K562 (cell line): ENCODE measurements at regions not wholly inside any gene's neighbourhood (a gene's known extent, or its start where the extent isn't known, plus 50 kb on each side); places are given as distances from the start of the nearest gene placed in this dataset.

Experiments
- ATAC-seq: fragments of 200-7000 bp; cut with Tn5 transposase; 3 replicates; pipeline ENCODE4 v1.9.1; 2020; ENCODE audit warnings: moderate library complexity
- BruUV-seq: library from RNA; stranded (reverse); fragments of 400-500 nt; replicated peaks from 2 replicates; lab custom pipeline; 2021; lab: Mats Ljungman, UMichigan
- CTCF ChIA-PET: fragments of 300-600 bp; formaldehyde crosslinking; extraction: SDS; loops from one replicate; lab custom pipeline; 2021; ENCODE audit warnings: low intra/inter-chr PET ratio; lab: Yijun Ruan, JAX
- POLR2A ChIA-PET: fragments of 300-600, 350-650 bp; sonication (Branson Sonifier 250); formaldehyde crosslinking; extraction: SDS; loops from one replicate; lab custom pipeline; 2021; ENCODE audit warnings: antibody characterized with exemption, inconsistent platforms; lab: Yijun Ruan, JAX
- DNase-seq, 4 experiments: peaks; one replicate each; pipeline versions ENCODE4 v3.0.0 to v3.0.0-alpha.2; 2011 to 2018; ENCODE audit warnings: low spot score in 3 of 4, mixed read lengths in 3 of 4; ENCODE audit errors: extremely low read depth in 1 of 4
- FAIRE-seq: peaks from 2 replicates; lab custom pipeline; 2011; peaks lifted over from hg19 to GRCh38; lab: Jason Lieb, UNC
- H2AFZ ChIP-seq: 2 replicates; pipeline ENCODE4 v1.6.0; 2011; ENCODE audit warnings: low read depth, low read length, control low read depth, inconsistent platforms
- H3K27ac ChIP-seq: fragments of 200-600 bp; 3 replicates; pipeline ENCODE4 v1.8.0; 2011; ENCODE audit warnings: low read depth, mild to moderate bottlenecking, control low read depth, inconsistent platforms, low read length, moderate library complexity, mixed read lengths; ENCODE audit errors: extremely low read depth
- H3K27me3 ChIP-seq, 2 experiments: fragments of 300-600 bp in 1 of 2; 2 replicates in 1 of 2; 3 replicates in 1 of 2; pipeline versions ENCODE4 v1.6.0 to v1.8.0; 2011; ENCODE audit warnings: inconsistent platforms in 2 of 2, low read length in 2 of 2, mild to moderate bottlenecking in 1 of 2, mixed read lengths in 1 of 2, moderate library complexity in 1 of 2; ENCODE audit not compliant: control insufficient read depth in 2 of 2, insufficient read depth in 2 of 2
- H3K36me3 ChIP-seq: fragments of 300-600 bp; 3 replicates; pipeline ENCODE4 v1.8.0; 2011; ENCODE audit warnings: mild to moderate bottlenecking, low read length, inconsistent platforms; ENCODE audit not compliant: control insufficient read depth, insufficient read depth
- H3K4me1 ChIP-seq, 2 experiments: fragments of 200-600 bp in 1 of 2; replicated peaks in 1 of 2; 2 replicates in 1 of 2; 3 replicates in 1 of 2; pipeline versions ENCODE4 v1.5.1 to v1.8.0; 2011; ENCODE audit warnings: inconsistent platforms in 2 of 2, low read length in 2 of 2, mild to moderate bottlenecking in 1 of 2, mixed read lengths in 1 of 2, moderate library complexity in 1 of 2; ENCODE audit not compliant: control insufficient read depth in 2 of 2, insufficient read depth in 2 of 2
- H3K4me2 ChIP-seq: 2 replicates; pipeline ENCODE4 v1.6.1; 2011; ENCODE audit warnings: low read length, control low read depth, inconsistent platforms, mixed read lengths; ENCODE audit not compliant: insufficient read depth
- H3K4me3 ChIP-seq: fragments of 200-600 bp; sonication (generic), shearing (Covaris generic); 2 replicates; pipeline ENCODE4 v1.5.1; 2016; ENCODE audit warnings: control low read depth, inconsistent platforms
- H3K79me2 ChIP-seq: fragments of 200-600 bp; 3 replicates; pipeline ENCODE4 v1.8.0; 2011; ENCODE audit warnings: low read length, inconsistent platforms; ENCODE audit not compliant: control insufficient read depth, insufficient read depth
- H3K9ac ChIP-seq, 2 experiments: 2 replicates each; pipeline versions ENCODE4 v1.6.0 to v1.6.1; 2011; ENCODE audit warnings: low read depth in 2 of 2, low read length in 2 of 2, control low read depth in 1 of 2, inconsistent platforms in 1 of 2, mild to moderate bottlenecking in 1 of 2, mixed read lengths in 1 of 2; ENCODE audit not compliant: insufficient read depth in 1 of 2
- H3K9me1 ChIP-seq: one replicate; pipeline ENCODE4 v1.6.0; 2011; ENCODE audit warnings: inconsistent platforms, mild to moderate bottlenecking, low read length, moderate library complexity; ENCODE audit not compliant: control insufficient read depth, insufficient read depth
- H3K9me3 ChIP-seq: replicated peaks from 2 replicates; pipeline ENCODE4 v1.5.1; 2011; ENCODE audit warnings: low read depth, low read length, inconsistent platforms; ENCODE audit not compliant: control insufficient read depth, insufficient read depth
- H4K20me1 ChIP-seq: replicated peaks from 2 replicates; pipeline ENCODE4 v1.6.1; 2011; ENCODE audit warnings: low read length, inconsistent platforms, mixed read lengths; ENCODE audit not compliant: control insufficient read depth, insufficient read depth
- CEBPG ChIP-seq, 3 experiments: fragments of 200-800 bp in 1 of 3; sonication (Bioruptor generic) in 1 of 3; sonication (generic) in 1 of 3; formaldehyde crosslinking in 1 of 3; IDR thresholded peaks in 2 of 3; conservative IDR thresholded peaks in 1 of 3; 2 replicates each; pipeline versions ENCODE4 v1.6.1 to v1.8.0; 2016 to 2022; ENCODE audit warnings: missing compliant biosample characterization in 2 of 3, missing genetic modification characterization in 2 of 3, mild to moderate bottlenecking in 1 of 3, missing genetic modification reagents in 1 of 3
- EGR1 ChIP-seq: fragments of 450-650 bp; conservative IDR thresholded peaks from 2 replicates; pipeline ENCODE4 v1.6.1; 2017; ENCODE audit warnings: mild to moderate bottlenecking
- ESRRB ChIP-seq: fragments of 250-450 bp; sonication (Bioruptor Pico); IDR thresholded peaks from 2 replicates; pipeline ENCODE4 v1.5.0; 2020; ENCODE audit warnings: mild to moderate bottlenecking, moderate library complexity, borderline replicate concordance
- LEF1 ChIP-seq: fragments of 450-650 bp; IDR thresholded peaks from 2 replicates; pipeline ENCODE4 v1.6.1; 2016; ENCODE audit warnings: mild to moderate bottlenecking
- MTA3 ChIP-seq: fragments of 450-650 bp; formaldehyde crosslinking; IDR thresholded peaks from 2 replicates; pipeline ENCODE4 v1.6.1; 2017; ENCODE audit warnings: mild to moderate bottlenecking, borderline replicate concordance
- NFXL1 ChIP-seq: fragments of 450-650 bp; formaldehyde crosslinking; IDR thresholded peaks from 2 replicates; pipeline ENCODE4 v1.4.0; 2021; ENCODE audit warnings: mild to moderate bottlenecking
- NR2C2 ChIP-seq, 2 experiments: fragments of 200-800 bp in 1 of 2; sonication (Bioruptor generic) in 1 of 2; sonication (generic) in 1 of 2; formaldehyde crosslinking in 1 of 2; IDR thresholded peaks; 2 replicates each; pipeline versions ENCODE4 v1.6.1 to v1.8.0; 2016 to 2022; ENCODE audit warnings: mild to moderate bottlenecking in 1 of 2, missing compliant biosample characterization in 1 of 2, missing genetic modification characterization in 1 of 2, missing genetic modification reagents in 1 of 2
- SIN3A ChIP-seq, 2 experiments: fragments of 150-350 bp in 1 of 2; IDR thresholded peaks; 2 replicates each; pipeline ENCODE4 v1.6.1; 2011 to 2016; ENCODE audit warnings: borderline replicate concordance in 2 of 2, low read depth in 2 of 2, low read length in 2 of 2, mild to moderate bottlenecking in 2 of 2, moderate library complexity in 2 of 2; ENCODE audit not compliant: control insufficient read depth in 1 of 2
- SP2 ChIP-seq: IDR thresholded peaks from 2 replicates; pipeline ENCODE4 v1.6.1; 2011; ENCODE audit warnings: mild to moderate bottlenecking, low read depth, low read length, moderate library complexity; ENCODE audit not compliant: poor library complexity, severe bottlenecking; ENCODE audit errors: extremely low read depth
- SRSF9 ChIP-seq: fragments of 200-400 bp; formaldehyde crosslinking; IDR thresholded peaks from 2 replicates; pipeline ENCODE4 v1.6.1; 2017; ENCODE audit warnings: low read depth, low read length, borderline replicate concordance
- ZNF699 ChIP-seq: fragments of 250-450 bp; sonication (Bioruptor Pico); IDR thresholded peaks from 2 replicates; pipeline ENCODE4 v1.8.0; 2021; ENCODE audit warnings: mild to moderate bottlenecking, moderate library complexity; ENCODE audit not compliant: insufficient replicate concordance
- WGBS: fragments of 100-300 bp; shearing (Covaris generic); methylation state at CpG from one replicate; pipeline ENCODE4 v1.1.6; 2016; ENCODE audit warnings: low coverage, mixed read lengths; ENCODE audit not compliant: insufficient coverage; ENCODE audit errors: missing lambda C conversion rate; 5-methylcytosine and 5-hydroxymethylcytosine counted together
- in situ Hi-C: fragments of 300-500 bp; cut with MboI; formaldehyde crosslinking; loops from 4 replicates; pipeline ENCODE4 v1.15.0; 2018; ENCODE audit warnings: inconsistent platforms, mixed read lengths
- intact Hi-C: fragments of 100-400 bp; cut with micrococcal nuclease; formaldehyde crosslinking; loops from 2 replicates; pipeline ENCODE4 v1.14.2; 2022

DNA sequence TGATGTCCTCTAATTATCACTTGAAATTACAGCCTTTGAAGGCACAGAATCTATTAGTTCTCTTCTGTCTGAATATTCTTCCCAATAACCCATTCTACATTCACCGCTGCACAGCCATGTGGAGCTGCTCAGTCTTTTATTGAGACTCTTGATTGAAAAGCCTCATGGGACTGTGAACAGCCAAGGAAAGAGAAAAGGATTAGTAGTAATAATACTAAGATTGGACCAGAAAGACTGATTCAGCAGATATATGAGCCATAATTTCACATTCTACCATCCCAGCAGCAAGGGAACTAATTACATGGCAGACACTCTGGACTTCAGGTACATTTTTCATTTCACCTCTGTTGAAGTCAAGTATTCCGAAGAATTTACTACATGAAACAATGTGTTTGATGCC lies 2471.7 kb downstream of the ARAP2 start:
- in situ Hi-C loops = no loop called here
- Histone ChIP-seq H4K20me1 (no peaks in the 10 kb centered on the region), H3K9me3 (no peaks in the 10 kb centered on the region), H3K36me3 (no peaks in the 10 kb centered on the region), H3K4me2 (no peak overlapping the region), H3K27me3 (no peaks in the 10 kb centered on the region), H3K27ac (no peak overlapping the region), H3K4me1 (no peaks in the 10 kb centered on the region), H2AFZ (no peak overlapping the region), H3K9ac (no peak overlapping the region), H3K4me3 (no peak overlapping the region), H3K9me1 (no peaks in the 10 kb centered on the region), H3K79me2 (no peaks in the 10 kb centered on the region)
- WGBS = 17% methylated on average over 2 of the region's 2 CpGs
- DNase-seq = no peak
- no peak for FAIRE-seq
- intact Hi-C loops = no loop called here
- no peak for ATAC-seq
- CTCF ChIA-PET = no interaction called here
- POLR2A ChIA-PET = no interaction called here
- no peak for TF ChIP-seq LEF1
- no peak for TF ChIP-seq MTA3
- TF ChIP-seq SP2 = no peak
- no peak for TF ChIP-seq SIN3A (IDR thresholded peaks at IDR 0.05; ENCODE audit: borderline replicate concordance in 2 of 2, control insufficient read depth in 1 of 2, low read depth in 2 of 2, low read length in 2 of 2)
- no peak for TF ChIP-seq ESRRB (CRISPR knock-in tag)
- no peak for TF ChIP-seq EGR1
- TF ChIP-seq ZNF699 (CRISPR knock-in tag) = no peak
- no peak for TF ChIP-seq NR2C2 (CRISPR knock-in tag; IDR thresholded peaks at IDR 0.05)
- TF ChIP-seq NR2C2 (tag; IDR thresholded peaks at IDR 0.05) = no peak
- TF ChIP-seq CEBPG (CRISPR knock-in tag; IDR thresholded peaks at IDR 0.05) = no peak
- no peak for TF ChIP-seq CEBPG (tag; conservative IDR thresholded peaks at IDR 0.05 in 1 of 2, IDR thresholded peaks at IDR 0.05 in 1 of 2)
- no peak for TF ChIP-seq SRSF9
- no peak for TF ChIP-seq NFXL1
- BruUV-seq = no TSS peak
